Ishikawa (cell line): ENCODE measurements at regions not wholly inside any gene's neighbourhood (a gene's known extent, or its start where the extent isn't known, plus 50 kb on each side); places are given as distances from the start of the nearest gene placed in this dataset.

ENCODE experiments used
- CREB1 ChIP-seq: IDR thresholded peaks from 2 replicates; pipeline ENCODE4 v1.6.1; 2012; ENCODE audit warnings: low read depth
- MAX ChIP-seq: IDR thresholded peaks from 2 replicates; pipeline ENCODE4 v1.6.1; 2012
- NFIC ChIP-seq: IDR thresholded peaks from 2 replicates; pipeline ENCODE4 v1.6.1; 2012
- RAD21 ChIP-seq: IDR thresholded peaks from 2 replicates; pipeline ENCODE4 v1.6.1; 2012; ENCODE audit warnings: low read depth
- REST ChIP-seq: IDR thresholded peaks from 2 replicates; pipeline ENCODE4 v1.6.1; 2012; ENCODE audit warnings: low read depth, mild to moderate bottlenecking
- TAF1 ChIP-seq: IDR thresholded peaks from 2 replicates; pipeline ENCODE4 v1.6.1; 2012; ENCODE audit warnings: low read depth, mild to moderate bottlenecking
- YY1 ChIP-seq: IDR thresholded peaks from 2 replicates; pipeline ENCODE4 v1.6.1; 2012; ENCODE audit warnings: low read depth

DNA sequence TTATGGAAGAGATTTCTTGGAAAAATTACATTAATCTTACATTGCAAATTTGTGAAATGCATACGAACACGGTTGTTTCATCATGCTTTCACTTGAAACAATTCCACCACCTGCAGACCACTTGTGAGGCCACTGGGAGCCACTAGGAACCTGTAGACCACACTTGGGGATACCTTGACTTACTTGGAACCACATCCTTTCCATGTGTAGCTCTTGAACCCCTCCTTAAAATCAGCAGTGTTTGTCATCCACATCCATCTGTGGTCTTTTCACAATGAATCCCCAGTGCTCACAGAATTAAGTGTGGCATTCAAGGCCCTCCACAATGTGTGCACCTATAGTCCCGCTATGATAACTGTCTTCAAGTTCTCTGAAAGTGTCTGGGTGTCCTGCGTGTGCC is 350.9 kb downstream of the MYCN start:
- no peak for TF ChIP-seq REST
- no peak for TF ChIP-seq MAX
- TF ChIP-seq TAF1: no peak
- TF ChIP-seq CREB1: no peak
- no peak for TF ChIP-seq RAD21
- TF ChIP-seq NFIC: no peak
- no peak for TF ChIP-seq YY1
